ENCODE measurements at regions not wholly inside any gene's neighbourhood (a gene's known extent, or its start where the extent isn't known, plus 50 kb on each side); places are given as distances from the start of the nearest gene placed in this dataset.

- no peak for DNase-seq (ENCODE audit: low spot score)
- no peak overlapping the region for H3K27ac ChIP-seq
- ChIA-PET CTCF (interaction anchor here (0.6 kb wide), 1 partner anchor 142 kb away, joined by 4 read pairs; no protein-coding TSS in a partner anchor), POLR2A (ENCODE audit: low non-redundant PET) (no interaction called here)
- no peak for TF ChIP-seq CTCF (conservative IDR thresholded peaks at IDR 0.05; ENCODE audit: low read depth)
Measured at GRCh38 chr6:122102026-122102425, 297.4 kb upstream of the HSF2 start.

- TF ChIP-seq CTCF (conservative IDR thresholded peaks at IDR 0.05; ENCODE audit: low read depth), result no peak
- ChIA-PET CTCF (no interaction called here), POLR2A (ENCODE audit: low non-redundant PET) (no interaction called here)
- DNase-seq (ENCODE audit: low spot score), result no peak
- no peak overlapping the region for H3K27ac ChIP-seq
Measured at GRCh38 chr6:122107256-122107852, 292.1 kb upstream of the HSF2 start.

GRCh38 chr6:122109075-122109474 is 290.4 kb upstream of the HSF2 start:
- ChIA-PET CTCF (no interaction called here), POLR2A (ENCODE audit: low non-redundant PET) (no interaction called here)
- no peak for TF ChIP-seq CTCF (conservative IDR thresholded peaks at IDR 0.05; ENCODE audit: low read depth)
- no peak overlapping the region for H3K27ac ChIP-seq
- DNase-seq (ENCODE audit: low spot score), result no peak

GRCh38 chr6:122114717-122115116 is 284.7 kb upstream of the HSF2 start:
- ChIA-PET CTCF (no interaction called here), POLR2A (ENCODE audit: low non-redundant PET) (no interaction called here)
- TF ChIP-seq CTCF (conservative IDR thresholded peaks at IDR 0.05; ENCODE audit: low read depth), result no peak
- no peak overlapping the region for H3K27ac ChIP-seq
- DNase-seq (ENCODE audit: low spot score), result no peak

GRCh38 chr6:122116119-122116834 is 283.2 kb upstream of the HSF2 start:
- ChIA-PET POLR2A (ENCODE audit: low non-redundant PET) (no interaction called here), CTCF (interaction anchor here (0.6 kb wide), 1 partner anchor 27 kb away, joined by 3 read pairs; no protein-coding TSS in a partner anchor)
- no peak for DNase-seq (ENCODE audit: low spot score)
- no peak overlapping the region for H3K27ac ChIP-seq
- no peak for TF ChIP-seq CTCF (conservative IDR thresholded peaks at IDR 0.05; ENCODE audit: low read depth)

- POLR2A ChIA-PET (ENCODE audit: low non-redundant PET), result no interaction called here
- CTCF ChIA-PET, result interaction anchor here (0.6 kb wide), 1 partner anchor 27 kb away, joined by 3 read pairs; no protein-coding TSS in a partner anchor
- TF ChIP-seq CTCF (conservative IDR thresholded peaks at IDR 0.05; ENCODE audit: low read depth), result no peak
Measured at GRCh38 chr6:122116835-122117627, 282.4 kb upstream of the HSF2 start.

More at GRCh38 chr6:122116835-122117627, 282.4 kb upstream of the HSF2 start:
- H3K27ac ChIP-seq, result no peak overlapping the region
- no peak for DNase-seq (ENCODE audit: low spot score)

Measured in RWPE1 (cell line).